ENCODE measurements at regions not wholly inside any gene's neighbourhood (a gene's known extent, or its start where the extent isn't known, plus 50 kb on each side); places are given as distances from the start of the nearest gene placed in this dataset.
A peak's percentile ranks its signal among the peaks of the same experiment; 100 is the strongest.
"Not testable (repeated sequence)": the region's sequence is repeated elsewhere in the genome, so short reads cannot be mapped to it uniquely, and the experiment has no call there.

GRCh38 chr2:113336040-113336439 is 57.3 kb upstream of the PAX8 start:
- CTCF ChIA-PET; H3K36me3 ChIP-seq (ENCODE audit: control insufficient read depth in 2 of 2, insufficient read depth in 1 of 2, low read length in 2 of 2); H3K27ac ChIP-seq (ENCODE audit: extremely low read depth, low read depth, low read length); H3K4me1 ChIP-seq (ENCODE audit: control insufficient read depth, insufficient read depth, low read length); POLR2A ChIA-PET; H3K4me3 ChIP-seq (ENCODE audit: low read depth, low read length); H3K9me3 ChIP-seq (ENCODE audit: control insufficient read depth, insufficient read depth, low read depth, low read length): not testable (repeated sequence)
- TF ChIP-seq, protein P1, sequence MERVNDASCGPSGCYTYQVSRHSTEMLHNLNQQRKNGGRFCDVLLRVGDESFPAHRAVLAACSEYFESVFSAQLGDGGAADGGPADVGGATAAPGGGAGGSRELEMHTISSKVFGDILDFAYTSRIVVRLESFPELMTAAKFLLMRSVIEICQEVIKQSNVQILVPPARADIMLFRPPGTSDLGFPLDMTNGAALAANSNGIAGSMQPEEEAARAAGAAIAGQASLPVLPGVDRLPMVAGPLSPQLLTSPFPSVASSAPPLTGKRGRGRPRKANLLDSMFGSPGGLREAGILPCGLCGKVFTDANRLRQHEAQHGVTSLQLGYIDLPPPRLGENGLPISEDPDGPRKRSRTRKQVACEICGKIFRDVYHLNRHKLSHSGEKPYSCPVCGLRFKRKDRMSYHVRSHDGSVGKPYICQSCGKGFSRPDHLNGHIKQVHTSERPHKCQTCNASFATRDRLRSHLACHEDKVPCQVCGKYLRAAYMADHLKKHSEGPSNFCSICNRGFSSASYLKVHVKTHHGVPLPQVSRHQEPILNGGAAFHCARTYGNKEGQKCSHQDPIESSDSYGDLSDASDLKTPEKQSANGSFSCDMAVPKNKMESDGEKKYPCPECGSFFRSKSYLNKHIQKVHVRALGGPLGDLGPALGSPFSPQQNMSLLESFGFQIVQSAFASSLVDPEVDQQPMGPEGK (tag by site-specific recombination; IDR thresholded peaks at IDR 0.05): 0 out of 2 replicates have a peak, but pooled peaks have one; percentile 27
- TF ChIP-seq MZF1 (tag by site-specific recombination; IDR thresholded peaks at IDR 0.05; ENCODE audit: borderline replicate concordance) (peak; percentile 98), ZFHX2 (tag by site-specific recombination; conservative IDR thresholded peaks at IDR 0.05) (peak; percentile 75), EGR2 (tag by site-specific recombination; IDR thresholded peaks at IDR 0.05; ENCODE audit: low read depth) (peak; percentile 82), ZNF600 (tag by site-specific recombination; IDR thresholded peaks at IDR 0.05) (peak; percentile 55; the same call in 1 of the 2 replicates), WT1 (tag by site-specific recombination; IDR thresholded peaks at IDR 0.05) (peak; percentile 100), GLIS1 (tag by site-specific recombination; IDR thresholded peaks at IDR 0.05) (0 out of 2 replicates have a peak, but pooled peaks have one; percentile 43), KLF1 (tag by site-specific recombination; IDR thresholded peaks at IDR 0.05) (0 out of 2 replicates have a peak, but pooled peaks have one; percentile 35), KLF17 (tag by site-specific recombination; IDR thresholded peaks at IDR 0.05) (peak; percentile 60; the same call in 1 of the 2 replicates)
- TF ChIP-seq, protein P2, sequence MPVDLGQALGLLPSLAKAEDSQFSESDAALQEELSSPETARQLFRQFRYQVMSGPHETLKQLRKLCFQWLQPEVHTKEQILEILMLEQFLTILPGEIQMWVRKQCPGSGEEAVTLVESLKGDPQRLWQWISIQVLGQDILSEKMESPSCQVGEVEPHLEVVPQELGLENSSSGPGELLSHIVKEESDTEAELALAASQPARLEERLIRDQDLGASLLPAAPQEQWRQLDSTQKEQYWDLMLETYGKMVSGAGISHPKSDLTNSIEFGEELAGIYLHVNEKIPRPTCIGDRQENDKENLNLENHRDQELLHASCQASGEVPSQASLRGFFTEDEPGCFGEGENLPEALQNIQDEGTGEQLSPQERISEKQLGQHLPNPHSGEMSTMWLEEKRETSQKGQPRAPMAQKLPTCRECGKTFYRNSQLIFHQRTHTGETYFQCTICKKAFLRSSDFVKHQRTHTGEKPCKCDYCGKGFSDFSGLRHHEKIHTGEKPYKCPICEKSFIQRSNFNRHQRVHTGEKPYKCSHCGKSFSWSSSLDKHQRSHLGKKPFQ (tag by site-specific recombination; IDR thresholded peaks at IDR 0.05): 0 out of 2 replicates have a peak, but pooled peaks have one; percentile 52

- ChIA-PET CTCF (no interaction called here), POLR2A (no interaction called here)
- TF ChIP-seq ZEB2 (tag by site-specific recombination; IDR thresholded peaks at IDR 0.05) (no peak), ZNF37A (tag by site-specific recombination; IDR thresholded peaks at IDR 0.05) (no peak), ZNF596 (tag by site-specific recombination; IDR thresholded peaks at IDR 0.05) (no peak), ZNF837 (tag by site-specific recombination; IDR thresholded peaks at IDR 0.05) (no peak), ZNF214 (tag by site-specific recombination; IDR thresholded peaks at IDR 0.05; ENCODE audit: borderline replicate concordance) (no peak), BCL11B (tag by site-specific recombination; IDR thresholded peaks at IDR 0.05; ENCODE audit: low read depth) (no peak), ZNF311 (tag by site-specific recombination; IDR thresholded peaks at IDR 0.05; ENCODE audit: borderline replicate concordance) (no peak)
- TF ChIP-seq, protein P3, sequence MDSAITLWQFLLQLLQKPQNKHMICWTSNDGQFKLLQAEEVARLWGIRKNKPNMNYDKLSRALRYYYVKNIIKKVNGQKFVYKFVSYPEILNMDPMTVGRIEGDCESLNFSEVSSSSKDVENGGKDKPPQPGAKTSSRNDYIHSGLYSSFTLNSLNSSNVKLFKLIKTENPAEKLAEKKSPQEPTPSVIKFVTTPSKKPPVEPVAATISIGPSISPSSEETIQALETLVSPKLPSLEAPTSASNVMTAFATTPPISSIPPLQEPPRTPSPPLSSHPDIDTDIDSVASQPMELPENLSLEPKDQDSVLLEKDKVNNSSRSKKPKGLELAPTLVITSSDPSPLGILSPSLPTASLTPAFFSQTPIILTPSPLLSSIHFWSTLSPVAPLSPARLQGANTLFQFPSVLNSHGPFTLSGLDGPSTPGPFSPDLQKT (IDR thresholded peaks at IDR 0.05; ENCODE audit: borderline replicate concordance, low read depth, low read length): no peak
- H3K27ac ChIP-seq (ENCODE audit: extremely low read depth, low read depth, low read length): no peak overlapping the region
- H3K36me3 ChIP-seq (ENCODE audit: control insufficient read depth in 2 of 2, insufficient read depth in 1 of 2, low read length in 2 of 2): no peaks in the 10 kb centered on the region
- H3K4me1 ChIP-seq (ENCODE audit: control insufficient read depth, insufficient read depth, low read length): no peaks in the 10 kb centered on the region
- no peak overlapping the region for H3K4me3 ChIP-seq (ENCODE audit: low read depth, low read length)
- H3K9me3 ChIP-seq (ENCODE audit: control insufficient read depth, insufficient read depth, low read depth, low read length): no peaks in the 10 kb centered on the region
Observed at GRCh38 chr2:113334147-113334546, 55.4 kb upstream of the PAX8 start.

- H3K36me3 ChIP-seq (ENCODE audit: control insufficient read depth in 2 of 2, insufficient read depth in 1 of 2, low read length in 2 of 2); H3K9me3 ChIP-seq (ENCODE audit: control insufficient read depth, insufficient read depth, low read depth, low read length); H3K4me1 ChIP-seq (ENCODE audit: control insufficient read depth, insufficient read depth, low read length); H3K27ac ChIP-seq (ENCODE audit: extremely low read depth, low read depth, low read length); H3K4me3 ChIP-seq (ENCODE audit: low read depth, low read length); POLR2A ChIA-PET: not testable (repeated sequence)
- CTCF ChIA-PET: interaction anchor here (0.5 kb wide), 1 partner anchor 100 kb away, joined by 3 read pairs; no protein-coding TSS in a partner anchor
Observed at GRCh38 chr2:113333735-113334134, 55.0 kb upstream of the PAX8 start.

Data from HEK293 (cell line).